H1 (cell line): ENCODE measurements at regions not wholly inside any gene's neighbourhood (a gene's known extent, or its start where the extent isn't known, plus 50 kb on each side); places are given as distances from the start of the nearest gene placed in this dataset.

ENCODE experiments used
- BRCA1 ChIP-seq: IDR thresholded peaks from 2 replicates; pipeline ENCODE4 v1.6.1; 2012; ENCODE audit warnings: low read depth, low read length, improper control_type of control experiment
- RXRA ChIP-seq: IDR thresholded peaks from 2 replicates; pipeline ENCODE4 v1.6.1; 2011; ENCODE audit warnings: low read depth, mild to moderate bottlenecking, low read length, moderate library complexity; ENCODE audit not compliant: insufficient read depth
- SRF ChIP-seq: IDR thresholded peaks from 2 replicates; pipeline ENCODE4 v1.6.1; 2011; ENCODE audit warnings: mild to moderate bottlenecking, low read depth, low read length, moderate library complexity
- ZNF274 ChIP-seq: IDR thresholded peaks from 2 replicates; pipeline ENCODE4 v1.7.0; 2012; ENCODE audit warnings: low read length, borderline replicate concordance; ENCODE audit errors: extremely low read depth

DNA sequence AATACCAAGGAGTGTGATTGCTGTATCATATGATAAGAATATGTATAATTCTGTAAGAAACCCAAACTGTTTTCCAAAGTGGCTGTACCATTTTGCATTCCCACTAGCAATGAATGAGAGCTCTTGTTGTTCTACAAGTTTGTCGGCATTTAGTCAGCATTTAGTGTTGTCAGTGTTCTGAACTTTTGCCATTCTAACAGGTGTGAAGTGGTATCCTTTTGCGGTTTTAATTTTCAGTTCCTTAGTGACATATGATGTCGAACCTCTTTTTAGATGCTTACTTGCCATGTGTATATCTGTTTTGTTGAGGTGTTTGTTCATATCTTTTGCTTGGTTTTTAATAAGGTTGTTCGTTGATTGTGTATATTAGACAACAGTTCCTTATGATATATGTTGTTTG lies 296.3 kb upstream of the IZUMO3 start (continued):
- TF ChIP-seq SRF, result no peak
- TF ChIP-seq RXRA, result no peak
- TF ChIP-seq BRCA1, result no peak
- TF ChIP-seq ZNF274, result no peak
